DOHH2 (cell line): ENCODE measurements at regions not wholly inside any gene's neighbourhood (a gene's known extent, or its start where the extent isn't known, plus 50 kb on each side); places are given as distances from the start of the nearest gene placed in this dataset.
"Not testable (repeated sequence)": the region's sequence is repeated elsewhere in the genome, so short reads cannot be mapped to it uniquely, and the experiment has no call there.

Source experiments
- H3F3A ChIP-seq: fragments of 200-600 bp; sonication (generic), shearing (Covaris generic); 2 replicates; pipeline ENCODE4 v1.6.0; 2016; ENCODE audit warnings: antibody characterized with exemption, mild to moderate bottlenecking; ENCODE audit not compliant: control insufficient read depth, insufficient read depth
- H3K27ac ChIP-seq: fragments of 200-600 bp; sonication (generic); 2 replicates; pipeline ENCODE4 v1.5.1; 2014; ENCODE audit warnings: low read depth, mild to moderate bottlenecking, low read length, moderate library complexity
- H3K27me3 ChIP-seq: fragments of 200-600 bp; sonication (generic); 2 replicates; pipeline ENCODE4 v1.6.1; 2014; ENCODE audit warnings: mild to moderate bottlenecking, low read length, mixed read lengths; ENCODE audit not compliant: control insufficient read depth
- H3K36me3 ChIP-seq: fragments of 200-600 bp; sonication (generic); 2 replicates; pipeline ENCODE4 v1.6.1; 2014; ENCODE audit warnings: mild to moderate bottlenecking, low read length, moderate library complexity, mixed read lengths; ENCODE audit not compliant: control insufficient read depth
- H3K4me1 ChIP-seq: fragments of 200-600 bp; sonication (generic); 2 replicates; pipeline ENCODE4 v1.6.1; 2014; ENCODE audit warnings: mild to moderate bottlenecking, low read length, mixed read lengths; ENCODE audit not compliant: control insufficient read depth
- H3K4me2 ChIP-seq: fragments of 200-600 bp; sonication (generic); 2 replicates; pipeline ENCODE4 v1.6.0; 2014; ENCODE audit warnings: mild to moderate bottlenecking, low read length, moderate library complexity
- H3K4me3 ChIP-seq: fragments of 200-600 bp; sonication (generic); 2 replicates; pipeline ENCODE4 v1.5.1; 2014; ENCODE audit warnings: mild to moderate bottlenecking, low read length, mixed read lengths
- H3K79me2 ChIP-seq: fragments of 200-600 bp; sonication (generic); 2 replicates; pipeline ENCODE4 v1.6.1; 2014; ENCODE audit warnings: mild to moderate bottlenecking, low read length, mixed read lengths; ENCODE audit not compliant: control insufficient read depth
- H3K9me2 ChIP-seq: fragments of 200-600 bp; sonication (generic); replicated peaks from 2 replicates; pipeline ENCODE4 v1.6.1; 2014; ENCODE audit warnings: mild to moderate bottlenecking, low read length, mixed read lengths; ENCODE audit not compliant: control insufficient read depth
- H3K9me3 ChIP-seq: fragments of 200-600 bp; sonication (generic); 2 replicates; pipeline ENCODE4 v1.6.1; 2014; ENCODE audit warnings: antibody characterized with exemption, low read length, mixed read lengths; ENCODE audit not compliant: control insufficient read depth, insufficient read depth
- H4K20me1 ChIP-seq: fragments of 200-600 bp; sonication (generic); 2 replicates; pipeline ENCODE4 v1.6.0; 2014; ENCODE audit warnings: low read depth, mild to moderate bottlenecking, antibody characterized with exemption, low read length, moderate library complexity; ENCODE audit not compliant: control insufficient read depth, insufficient read depth
- EZH2phosphoT487 ChIP-seq: fragments of 200-600 bp; sonication (generic); IDR thresholded peaks from 2 replicates; pipeline ENCODE4 v1.6.1; 2017; ENCODE audit warnings: borderline replicate concordance, mild to moderate bottlenecking, antibody characterized with exemption, low read length, moderate library complexity, mixed read lengths
- TF ChIP-seq, protein P1 (sequence below): fragments of 200-600 bp; sonication (generic); IDR thresholded peaks from one replicate; pipeline ENCODE4 v1.5.1; 2014; ENCODE audit warnings: antibody characterized with exemption, mild to moderate bottlenecking, low read depth, low read length; ENCODE audit not compliant: poor library complexity, severe bottlenecking

GRCh38 chr9:68629042-68629441 lies 76.0 kb upstream of the PIP5K1B start:
- Histone ChIP-seq H3K36me3 (no peaks in the 10 kb centered on the region), H4K20me1 (no peaks in the 10 kb centered on the region), H3K4me1 (no peaks in the 10 kb centered on the region), H3K4me3 (no peak overlapping the region), H3K27ac (no peak overlapping the region), H3K9me3 (no peaks in the 10 kb centered on the region), H3F3A (no peaks in the 10 kb centered on the region), H3K9me2 (no peaks in the 10 kb centered on the region), H3K79me2 (no peaks in the 10 kb centered on the region), H3K4me2 (no peak overlapping the region), H3K27me3 (peaks cover 7% of the 10 kb centered on the region)
- TF ChIP-seq, protein P1, sequence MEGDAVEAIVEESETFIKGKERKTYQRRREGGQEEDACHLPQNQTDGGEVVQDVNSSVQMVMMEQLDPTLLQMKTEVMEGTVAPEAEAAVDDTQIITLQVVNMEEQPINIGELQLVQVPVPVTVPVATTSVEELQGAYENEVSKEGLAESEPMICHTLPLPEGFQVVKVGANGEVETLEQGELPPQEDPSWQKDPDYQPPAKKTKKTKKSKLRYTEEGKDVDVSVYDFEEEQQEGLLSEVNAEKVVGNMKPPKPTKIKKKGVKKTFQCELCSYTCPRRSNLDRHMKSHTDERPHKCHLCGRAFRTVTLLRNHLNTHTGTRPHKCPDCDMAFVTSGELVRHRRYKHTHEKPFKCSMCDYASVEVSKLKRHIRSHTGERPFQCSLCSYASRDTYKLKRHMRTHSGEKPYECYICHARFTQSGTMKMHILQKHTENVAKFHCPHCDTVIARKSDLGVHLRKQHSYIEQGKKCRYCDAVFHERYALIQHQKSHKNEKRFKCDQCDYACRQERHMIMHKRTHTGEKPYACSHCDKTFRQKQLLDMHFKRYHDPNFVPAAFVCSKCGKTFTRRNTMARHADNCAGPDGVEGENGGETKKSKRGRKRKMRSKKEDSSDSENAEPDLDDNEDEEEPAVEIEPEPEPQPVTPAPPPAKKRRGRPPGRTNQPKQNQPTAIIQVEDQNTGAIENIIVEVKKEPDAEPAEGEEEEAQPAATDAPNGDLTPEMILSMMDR, result no peak
- no peak for TF ChIP-seq EZH2phosphoT487

DNA sequence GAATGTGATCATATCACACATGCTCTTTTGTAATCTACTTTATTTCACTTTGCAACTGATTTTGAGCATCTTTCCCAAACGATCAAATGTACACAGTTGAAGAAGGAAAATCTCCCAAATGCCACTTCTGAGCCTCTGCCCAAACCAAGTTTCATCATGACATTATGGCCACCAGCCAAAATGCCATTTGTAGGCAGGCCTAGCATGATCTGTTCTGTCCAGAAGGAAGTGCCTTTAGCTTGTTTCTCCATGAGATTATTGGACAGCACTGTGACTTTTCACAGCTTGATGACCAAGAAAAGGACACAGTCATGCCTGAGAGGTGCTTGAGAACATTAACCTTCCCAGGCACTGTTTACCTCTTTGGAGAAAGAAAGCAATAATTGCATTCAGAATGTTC lies 73.2 kb upstream of the PIP5K1B start:
- no peaks in the 10 kb centered on the region for H3K79me2 ChIP-seq
- H3K36me3 ChIP-seq, result no peaks in the 10 kb centered on the region
- H3K4me3 ChIP-seq, result no peak overlapping the region
- TF ChIP-seq, protein P1, result no peak
- no peak for TF ChIP-seq EZH2phosphoT487
- H3K4me1 ChIP-seq, result peaks cover 1% of the 10 kb centered on the region; the same call in 1 of the 2 replicates
- H3F3A ChIP-seq, result no peaks in the 10 kb centered on the region
- H3K4me2 ChIP-seq, result no peak overlapping the region
- no peaks in the 10 kb centered on the region for H3K9me3 ChIP-seq
- H3K27ac ChIP-seq, result no peak overlapping the region
- peaks cover 4% of the 10 kb centered on the region; the same call in 1 of the 2 replicates for H3K27me3 ChIP-seq
- H3K9me2 ChIP-seq, result no peaks in the 10 kb centered on the region
- H4K20me1 ChIP-seq, result no peaks in the 10 kb centered on the region

- Histone ChIP-seq H3K9me2 (no peaks in the 10 kb centered on the region), H3K36me3 (peaks cover 9% of the 10 kb centered on the region; the same call in 1 of the 2 replicates), H3K9me3 (no peaks in the 10 kb centered on the region), H3K27ac (no peak overlapping the region), H3K79me2 (no peaks in the 10 kb centered on the region), H3K27me3 (no peaks in the 10 kb centered on the region), H4K20me1 (no peaks in the 10 kb centered on the region), H3F3A (peaks cover 19% of the 10 kb centered on the region), H3K4me3 (no peak overlapping the region), H3K4me2 (no peak overlapping the region), H3K4me1 (peaks cover 46% of the 10 kb centered on the region)
- no peak for TF ChIP-seq EZH2phosphoT487
- TF ChIP-seq, protein P1, result no peak
Observed at GRCh38 chr9:68637020-68637419, 68.0 kb upstream of the PIP5K1B start.

DNA sequence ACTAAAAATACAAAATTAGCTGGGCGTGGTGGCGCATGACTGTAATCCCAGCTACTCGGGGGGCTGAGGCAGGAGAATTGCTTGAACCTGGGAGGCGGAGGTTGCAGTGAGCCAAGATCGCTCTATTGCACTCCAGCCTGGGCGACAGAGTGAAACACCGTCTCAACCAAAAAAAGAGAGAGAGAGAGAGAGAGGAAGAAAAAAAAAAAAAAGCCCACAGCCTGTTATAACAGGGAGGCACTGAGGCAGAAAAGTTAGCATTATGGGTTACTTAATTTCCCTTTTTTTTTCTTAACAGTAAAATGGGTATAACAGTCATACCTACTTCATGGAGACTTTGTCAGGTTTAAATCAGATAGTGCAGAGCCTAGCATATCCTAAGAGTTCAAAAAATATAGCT lies 65.8 kb upstream of the PIP5K1B start:
- H4K20me1 ChIP-seq, H3K79me2 ChIP-seq, H3K9me2 ChIP-seq, H3K9me3 ChIP-seq, H3K27me3 ChIP-seq, H3K36me3 ChIP-seq: not testable (repeated sequence)
- H3K4me3 ChIP-seq, result peak overlapping the region; percentile 56
- H3K4me1 ChIP-seq, result peaks cover 68% of the 10 kb centered on the region
- peak overlapping the region; percentile 77 for H3K27ac ChIP-seq
- peaks cover 31% of the 10 kb centered on the region for H3F3A ChIP-seq
- H3K4me2 ChIP-seq, result peak overlapping the region; percentile 69
